HEK293 (cell line): ENCODE measurements at regions not wholly inside any gene's neighbourhood (a gene's known extent, or its start where the extent isn't known, plus 50 kb on each side); places are given as distances from the start of the nearest gene placed in this dataset.

ENCODE experiments used
- CTCF ChIA-PET: fragments of 350-600 bp; formaldehyde crosslinking; extraction: SDS; loops from one replicate; lab custom pipeline; 2021; ENCODE audit warnings: antibody characterized with exemption; lab: Yijun Ruan, JAX
- POLR2A ChIA-PET: fragments of 300-600 bp; formaldehyde crosslinking; extraction: SDS; loops from one replicate; lab custom pipeline; 2020; ENCODE audit warnings: antibody characterized with exemption, inconsistent platforms; lab: Yijun Ruan, JAX
- H3K27ac ChIP-seq: fragments of 200-500 bp; sonication (Bioruptor generic); 2 replicates; pipeline ENCODE4 v1.5.1; 2014; ENCODE audit warnings: low read depth, low read length, control low read depth, inconsistent platforms; ENCODE audit errors: extremely low read depth
- H3K36me3 ChIP-seq, 2 experiments: fragments of 200-500 bp in 1 of 2; sonication (Bioruptor generic) in 1 of 2; 1 replicate in 1 of 2; 2 replicates in 1 of 2; pipeline ENCODE4 v1.5.1; 2014 to 2017; ENCODE audit warnings: inconsistent platforms in 2 of 2, low read length in 2 of 2; ENCODE audit not compliant: control insufficient read depth in 2 of 2, insufficient read depth in 1 of 2
- H3K4me1 ChIP-seq: fragments of 200-500 bp; sonication (Bioruptor generic); 2 replicates; pipeline ENCODE4 v1.5.1; 2014; ENCODE audit warnings: mild to moderate bottlenecking, low read length, inconsistent platforms; ENCODE audit not compliant: control insufficient read depth, insufficient read depth
- H3K4me3 ChIP-seq: 2 replicates; pipeline ENCODE4 v1.5.1; 2011; ENCODE audit warnings: low read depth, mild to moderate bottlenecking, control low read depth, low read length, moderate library complexity
- H3K9me3 ChIP-seq: fragments of 200-500 bp; sonication (Bioruptor generic); 2 replicates; pipeline ENCODE4 v1.5.1; 2014; ENCODE audit warnings: low read depth, low read length, inconsistent platforms; ENCODE audit not compliant: control insufficient read depth, insufficient read depth
- CTCF ChIP-seq: fragments of 450-650 bp; formaldehyde crosslinking; IDR thresholded peaks from 2 replicates; pipeline ENCODE4 v1.5.1; 2016; ENCODE audit warnings: missing biosample characterization, missing genetic modification characterization
- GFI1B ChIP-seq: fragments of 450-650 bp; formaldehyde crosslinking; IDR thresholded peaks from 2 replicates; pipeline ENCODE4 v1.5.1; 2016; ENCODE audit warnings: missing biosample characterization, missing genetic modification characterization
- GLIS2 ChIP-seq: fragments of 450-650 bp; formaldehyde crosslinking; IDR thresholded peaks from 2 replicates; pipeline ENCODE4 v1.5.1; 2016; ENCODE audit warnings: missing biosample characterization, missing genetic modification characterization
- OSR2 ChIP-seq: fragments of 450-650 bp; formaldehyde crosslinking; IDR thresholded peaks from 2 replicates; pipeline ENCODE4 v1.5.1; 2016; ENCODE audit warnings: missing biosample characterization, missing genetic modification characterization
- SCRT1 ChIP-seq: fragments of 450-650 bp; formaldehyde crosslinking; IDR thresholded peaks from 2 replicates; pipeline ENCODE4 v1.5.1; 2016; ENCODE audit warnings: missing biosample characterization, missing genetic modification characterization, borderline replicate concordance
- SP7 ChIP-seq: fragments of 450-650 bp; formaldehyde crosslinking; IDR thresholded peaks from 2 replicates; pipeline ENCODE4 v1.5.1; 2016; ENCODE audit warnings: missing biosample characterization, missing genetic modification characterization
- TCF7L2 ChIP-seq: IDR thresholded peaks from 2 replicates; pipeline ENCODE4 v1.6.1; 2011; ENCODE audit warnings: low read depth, mild to moderate bottlenecking, inconsistent platforms, low read length, moderate library complexity, borderline replicate concordance
- ZEB2 ChIP-seq: fragments of 450-650 bp; formaldehyde crosslinking; IDR thresholded peaks from 2 replicates; pipeline ENCODE4 v1.5.1; 2016; ENCODE audit warnings: missing biosample characterization, missing genetic modification characterization
- ZFP41 ChIP-seq: fragments of 450-650 bp; formaldehyde crosslinking; IDR thresholded peaks from 2 replicates; pipeline ENCODE4 v1.5.1; 2016; ENCODE audit warnings: missing biosample characterization, missing genetic modification characterization, borderline replicate concordance
- ZNF157 ChIP-seq: fragments of 450-650 bp; formaldehyde crosslinking; IDR thresholded peaks from 2 replicates; pipeline ENCODE4 v1.5.1; 2016; ENCODE audit warnings: missing biosample characterization, missing genetic modification characterization
- ZNF24 ChIP-seq: fragments of 450-650 bp; formaldehyde crosslinking; IDR thresholded peaks from 2 replicates; pipeline ENCODE4 v1.5.1; 2016; ENCODE audit warnings: missing biosample characterization, missing genetic modification characterization
- ZNF324 ChIP-seq: fragments of 450-650 bp; formaldehyde crosslinking; IDR thresholded peaks from 2 replicates; pipeline ENCODE4 v1.5.1; 2016; ENCODE audit warnings: missing biosample characterization, missing genetic modification characterization
- ZNF335 ChIP-seq: fragments of 450-650 bp; formaldehyde crosslinking; conservative IDR thresholded peaks from 2 replicates; pipeline ENCODE4 v1.5.1; 2016; ENCODE audit warnings: missing biosample characterization, missing genetic modification characterization
- ZNF354C ChIP-seq: fragments of 450-650 bp; formaldehyde crosslinking; IDR thresholded peaks from 2 replicates; pipeline ENCODE4 v1.5.1; 2016; ENCODE audit warnings: missing biosample characterization, missing genetic modification characterization, low read depth, borderline replicate concordance
- ZNF423 ChIP-seq: fragments of 450-650 bp; formaldehyde crosslinking; IDR thresholded peaks from 2 replicates; pipeline ENCODE4 v1.5.1; 2016; ENCODE audit warnings: missing biosample characterization, missing genetic modification characterization
- ZNF521 ChIP-seq: fragments of 450-650 bp; formaldehyde crosslinking; IDR thresholded peaks from 2 replicates; pipeline ENCODE4 v1.5.1; 2017; ENCODE audit warnings: missing biosample characterization, mild to moderate bottlenecking, missing genetic modification characterization
- ZNF529 ChIP-seq: fragments of 450-650 bp; formaldehyde crosslinking; IDR thresholded peaks from 2 replicates; pipeline ENCODE4 v1.5.1; 2017; ENCODE audit warnings: missing genetic modification characterization, missing biosample characterization; ENCODE audit not compliant: insufficient replicate concordance
- ZNF544 ChIP-seq: fragments of 450-650 bp; formaldehyde crosslinking; IDR thresholded peaks from 2 replicates; pipeline ENCODE4 v1.5.0; 2017; ENCODE audit warnings: missing biosample characterization, missing genetic modification characterization
- ZNF596 ChIP-seq: fragments of 450-650 bp; IDR thresholded peaks from 2 replicates; pipeline ENCODE4 v1.5.0; 2018; ENCODE audit warnings: missing biosample characterization, mild to moderate bottlenecking, missing genetic modification characterization, moderate library complexity
- ZNF670 ChIP-seq: fragments of 450-650 bp; formaldehyde crosslinking; IDR thresholded peaks from 2 replicates; pipeline ENCODE4 v1.5.1; 2016; ENCODE audit warnings: missing biosample characterization, missing genetic modification characterization, low read depth
- ZNF792 ChIP-seq: fragments of 450-650 bp; formaldehyde crosslinking; IDR thresholded peaks from 2 replicates; pipeline ENCODE4 v1.5.1; 2016; ENCODE audit warnings: missing biosample characterization, missing genetic modification characterization
- ZNF837 ChIP-seq: fragments of 450-650 bp; formaldehyde crosslinking; IDR thresholded peaks from 2 replicates; pipeline ENCODE4 v1.5.1; 2016; ENCODE audit warnings: missing biosample characterization, missing genetic modification characterization
- ZSCAN18 ChIP-seq: fragments of 450-650 bp; formaldehyde crosslinking; IDR thresholded peaks from 2 replicates; pipeline ENCODE4 v1.5.1; 2016; ENCODE audit warnings: missing biosample characterization, missing genetic modification characterization
- TF ChIP-seq, protein P1 (sequence below): fragments of 450-650 bp; formaldehyde crosslinking; IDR thresholded peaks from 2 replicates; pipeline ENCODE4 v1.5.1; 2016; ENCODE audit warnings: missing biosample characterization, missing genetic modification characterization, low read depth
- TF ChIP-seq, protein P2 (sequence below): fragments of 450-650 bp; formaldehyde crosslinking; IDR thresholded peaks from 2 replicates; pipeline ENCODE4 v1.5.1; 2017; ENCODE audit warnings: missing biosample characterization, missing genetic modification characterization
- TF ChIP-seq, protein P3 (sequence below): fragments of 450-650 bp; formaldehyde crosslinking; IDR thresholded peaks from 2 replicates; pipeline ENCODE4 v1.5.1; 2017; ENCODE audit warnings: missing biosample characterization, missing genetic modification characterization

- Histone ChIP-seq H3K36me3 (no peaks in the 10 kb centered on the region), H3K4me3 (no peak overlapping the region), H3K4me1 (no peaks in the 10 kb centered on the region), H3K27ac (no peak overlapping the region), H3K9me3 (no peaks in the 10 kb centered on the region)
- CTCF ChIA-PET = interaction anchor here (0.6 to 0.7 kb wide), 2 partner anchors 9 to 141 kb away, joined by 3 read pairs; no protein-coding TSS in a partner anchor
- POLR2A ChIA-PET = no interaction called here
- no peak for TF ChIP-seq ZNF423
- no peak for TF ChIP-seq ZNF157
- TF ChIP-seq ZFP41 (tag by site-specific recombination) = no peak
- TF ChIP-seq, protein P1, sequence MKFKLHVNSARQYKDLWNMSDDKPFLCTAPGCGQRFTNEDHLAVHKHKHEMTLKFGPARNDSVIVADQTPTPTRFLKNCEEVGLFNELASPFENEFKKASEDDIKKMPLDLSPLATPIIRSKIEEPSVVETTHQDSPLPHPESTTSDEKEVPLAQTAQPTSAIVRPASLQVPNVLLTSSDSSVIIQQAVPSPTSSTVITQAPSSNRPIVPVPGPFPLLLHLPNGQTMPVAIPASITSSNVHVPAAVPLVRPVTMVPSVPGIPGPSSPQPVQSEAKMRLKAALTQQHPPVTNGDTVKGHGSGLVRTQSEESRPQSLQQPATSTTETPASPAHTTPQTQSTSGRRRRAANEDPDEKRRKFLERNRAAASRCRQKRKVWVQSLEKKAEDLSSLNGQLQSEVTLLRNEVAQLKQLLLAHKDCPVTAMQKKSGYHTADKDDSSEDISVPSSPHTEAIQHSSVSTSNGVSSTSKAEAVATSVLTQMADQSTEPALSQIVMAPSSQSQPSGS (tag by site-specific recombination) = no peak
- TF ChIP-seq ZNF324 = no peak
- TF ChIP-seq CTCF (tag by site-specific recombination) = no peak
- TF ChIP-seq OSR2 (tag by site-specific recombination) = no peak
- TF ChIP-seq GFI1B (tag by site-specific recombination) = no peak
- no peak for TF ChIP-seq ZNF521
- TF ChIP-seq, protein P2, sequence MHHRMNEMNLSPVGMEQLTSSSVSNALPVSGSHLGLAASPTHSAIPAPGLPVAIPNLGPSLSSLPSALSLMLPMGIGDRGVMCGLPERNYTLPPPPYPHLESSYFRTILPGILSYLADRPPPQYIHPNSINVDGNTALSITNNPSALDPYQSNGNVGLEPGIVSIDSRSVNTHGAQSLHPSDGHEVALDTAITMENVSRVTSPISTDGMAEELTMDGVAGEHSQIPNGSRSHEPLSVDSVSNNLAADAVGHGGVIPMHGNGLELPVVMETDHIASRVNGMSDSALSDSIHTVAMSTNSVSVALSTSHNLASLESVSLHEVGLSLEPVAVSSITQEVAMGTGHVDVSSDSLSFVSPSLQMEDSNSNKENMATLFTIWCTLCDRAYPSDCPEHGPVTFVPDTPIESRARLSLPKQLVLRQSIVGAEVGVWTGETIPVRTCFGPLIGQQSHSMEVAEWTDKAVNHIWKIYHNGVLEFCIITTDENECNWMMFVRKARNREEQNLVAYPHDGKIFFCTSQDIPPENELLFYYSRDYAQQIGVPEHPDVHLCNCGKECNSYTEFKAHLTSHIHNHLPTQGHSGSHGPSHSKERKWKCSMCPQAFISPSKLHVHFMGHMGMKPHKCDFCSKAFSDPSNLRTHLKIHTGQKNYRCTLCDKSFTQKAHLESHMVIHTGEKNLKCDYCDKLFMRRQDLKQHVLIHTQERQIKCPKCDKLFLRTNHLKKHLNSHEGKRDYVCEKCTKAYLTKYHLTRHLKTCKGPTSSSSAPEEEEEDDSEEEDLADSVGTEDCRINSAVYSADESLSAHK (tag by site-specific recombination) = no peak
- TF ChIP-seq ZNF24 = no peak
- no peak for TF ChIP-seq ZSCAN18 (tag by site-specific recombination)
- TF ChIP-seq ZEB2 (tag by site-specific recombination) = no peak
- no peak for TF ChIP-seq GLIS2
Observed at GRCh38 chr6:169035385-169036240, 218.0 kb downstream of the THBS2 start.

DNA sequence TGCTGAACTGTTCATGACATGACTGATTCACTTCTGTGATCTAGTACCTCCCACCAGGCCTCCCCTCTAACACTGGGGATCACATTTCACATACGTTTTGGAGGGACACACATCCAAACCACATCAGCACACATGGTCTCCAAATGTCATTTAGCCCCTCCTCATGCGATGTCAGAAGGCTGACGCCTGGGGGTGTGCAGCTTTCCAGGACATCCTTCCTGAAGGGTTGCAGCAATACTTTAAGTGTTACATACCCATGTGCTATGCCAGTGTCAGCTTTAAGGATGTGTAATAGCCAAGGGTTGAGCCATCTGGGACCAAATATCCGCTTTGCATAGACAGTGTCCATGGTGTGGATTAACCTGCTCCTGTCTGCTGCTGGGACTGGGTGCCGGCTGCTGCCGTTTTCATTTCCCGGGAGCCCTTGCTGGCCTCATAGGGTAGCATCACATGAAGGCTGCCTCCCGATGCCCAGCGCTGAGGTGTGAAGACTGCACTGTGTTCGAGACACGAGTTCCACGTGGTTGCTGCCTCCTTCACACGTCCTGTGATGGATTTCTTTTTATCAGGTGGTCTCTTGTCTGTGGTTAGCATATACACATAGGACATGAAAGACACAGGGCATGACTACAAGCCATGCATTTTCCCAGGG, 219.0 kb downstream of the THBS2 start:
- H3K4me1 ChIP-seq = no peaks in the 10 kb centered on the region
- H3K9me3 ChIP-seq = no peaks in the 10 kb centered on the region
- POLR2A ChIA-PET = no interaction called here
- CTCF ChIA-PET = interaction anchor here (0.5 kb wide), 1 partner anchor 354 kb away, joined by 4 read pairs; no protein-coding TSS in a partner anchor
- H3K4me3 ChIP-seq = no peak overlapping the region
- H3K27ac ChIP-seq = no peak overlapping the region
- H3K36me3 ChIP-seq = no peaks in the 10 kb centered on the region
- TF ChIP-seq ZNF837 (tag by site-specific recombination) (no peak), GLIS2 (no peak), ZNF544 (no peak), ZNF792 (tag by site-specific recombination) (no peak), ZNF354C (no peak), SP7 (tag by site-specific recombination) (no peak), ZNF335 (tag by site-specific recombination) (no peak), ZNF670 (tag by site-specific recombination) (no peak), ZNF529 (tag by site-specific recombination) (no peak), TCF7L2 (no peak), SCRT1 (tag by site-specific recombination) (no peak), ZNF596 (tag by site-specific recombination) (no peak)
- TF ChIP-seq, protein P3, sequence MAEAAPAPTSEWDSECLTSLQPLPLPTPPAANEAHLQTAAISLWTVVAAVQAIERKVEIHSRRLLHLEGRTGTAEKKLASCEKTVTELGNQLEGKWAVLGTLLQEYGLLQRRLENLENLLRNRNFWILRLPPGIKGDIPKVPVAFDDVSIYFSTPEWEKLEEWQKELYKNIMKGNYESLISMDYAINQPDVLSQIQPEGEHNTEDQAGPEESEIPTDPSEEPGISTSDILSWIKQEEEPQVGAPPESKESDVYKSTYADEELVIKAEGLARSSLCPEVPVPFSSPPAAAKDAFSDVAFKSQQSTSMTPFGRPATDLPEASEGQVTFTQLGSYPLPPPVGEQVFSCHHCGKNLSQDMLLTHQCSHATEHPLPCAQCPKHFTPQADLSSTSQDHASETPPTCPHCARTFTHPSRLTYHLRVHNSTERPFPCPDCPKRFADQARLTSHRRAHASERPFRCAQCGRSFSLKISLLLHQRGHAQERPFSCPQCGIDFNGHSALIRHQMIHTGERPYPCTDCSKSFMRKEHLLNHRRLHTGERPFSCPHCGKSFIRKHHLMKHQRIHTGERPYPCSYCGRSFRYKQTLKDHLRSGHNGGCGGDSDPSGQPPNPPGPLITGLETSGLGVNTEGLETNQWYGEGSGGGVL (tag by site-specific recombination) = no peak
